ENCODE measurements at regions not wholly inside any gene's neighbourhood (a gene's known extent, or its start where the extent isn't known, plus 50 kb on each side); places are given as distances from the start of the nearest gene placed in this dataset.
"Not testable (repeated sequence)": the region's sequence is repeated elsewhere in the genome, so short reads cannot be mapped to it uniquely, and the experiment has no call there.

DNA sequence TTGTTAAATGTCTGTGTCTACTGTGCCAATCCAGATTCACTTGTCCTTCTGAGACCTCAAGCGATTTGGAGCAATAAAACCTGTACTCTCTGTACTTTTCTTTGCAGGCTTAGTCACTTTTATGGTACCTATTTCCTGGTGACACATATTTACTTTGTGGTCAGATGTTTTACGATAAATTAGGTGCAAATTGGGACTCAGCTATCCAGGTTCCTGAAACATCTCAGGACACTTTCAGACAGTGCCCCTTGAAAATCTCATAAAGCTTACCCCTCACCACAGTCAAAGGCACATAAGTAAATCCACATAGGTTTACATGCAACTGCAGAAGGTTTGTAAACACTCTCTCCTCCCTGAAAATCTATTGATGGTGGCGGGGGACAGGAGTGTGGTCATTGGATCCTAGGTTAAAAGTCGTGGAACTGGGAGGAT, 438.8 kb downstream of the EFNB2 start:
- DNase-seq (ENCODE audit: low read depth): no peak

DNA sequence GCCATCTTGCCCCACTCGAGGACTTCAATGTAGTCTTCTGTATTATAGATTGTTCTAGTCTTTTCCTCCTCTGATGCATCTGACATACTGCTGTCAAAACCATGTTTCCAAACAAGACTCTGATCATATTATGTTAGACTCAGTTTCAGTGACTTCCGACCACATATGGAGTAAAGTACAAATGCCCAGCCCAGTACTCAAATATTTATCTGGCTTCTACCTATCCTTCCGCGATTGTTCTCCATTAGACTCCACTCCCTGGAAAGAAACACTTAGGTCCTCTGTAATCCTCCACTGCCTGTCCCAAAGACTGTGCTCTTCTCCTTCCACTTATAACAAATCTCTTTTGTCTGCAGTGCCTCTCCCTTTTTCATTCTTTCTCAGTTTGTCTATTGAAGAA, 439.5 kb downstream of the EFNB2 start:
- no peak for DNase-seq (ENCODE audit: low read depth)

DNA sequence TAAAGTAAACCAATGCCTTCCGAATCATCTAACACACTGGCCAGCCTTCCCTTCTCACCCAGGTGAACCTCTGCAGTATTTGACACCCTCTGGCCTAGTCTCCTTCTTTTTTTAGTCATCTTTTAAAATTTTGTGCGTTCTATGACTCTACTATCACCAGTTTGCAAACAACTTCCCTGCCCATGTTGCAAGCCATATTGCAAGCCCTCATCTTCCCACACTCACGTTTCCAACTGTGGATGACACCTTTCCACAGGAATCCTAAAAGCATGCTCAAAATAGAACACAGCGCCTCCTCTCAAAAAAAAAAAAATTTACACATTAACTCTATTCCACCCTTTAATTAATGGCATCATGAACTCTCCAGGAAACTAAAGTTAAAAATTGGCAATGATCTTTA, 440.1 kb downstream of the EFNB2 start:
- DNase-seq (ENCODE audit: low read depth): no peak

DNA sequence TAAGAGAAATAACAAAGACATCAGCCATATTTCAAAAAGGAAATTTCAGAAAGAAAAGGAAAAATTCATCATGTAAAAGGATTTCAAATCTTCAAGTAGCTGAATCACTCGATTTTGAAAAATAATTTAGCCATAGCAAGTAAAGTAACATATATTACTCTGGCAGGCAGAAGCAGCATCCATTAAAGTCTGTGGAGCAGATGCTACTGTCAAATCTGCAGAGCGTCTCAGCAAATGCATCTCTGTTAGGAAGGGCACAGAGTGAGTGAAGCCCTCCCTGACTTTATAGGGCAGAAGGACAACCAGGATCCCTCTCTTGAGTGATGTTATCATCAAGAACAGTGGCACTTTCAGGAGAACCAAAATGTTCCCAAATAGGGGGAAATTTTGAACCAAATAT, 445.5 kb downstream of the EFNB2 start:
- no peak for DNase-seq (ENCODE audit: low read depth)

DNA sequence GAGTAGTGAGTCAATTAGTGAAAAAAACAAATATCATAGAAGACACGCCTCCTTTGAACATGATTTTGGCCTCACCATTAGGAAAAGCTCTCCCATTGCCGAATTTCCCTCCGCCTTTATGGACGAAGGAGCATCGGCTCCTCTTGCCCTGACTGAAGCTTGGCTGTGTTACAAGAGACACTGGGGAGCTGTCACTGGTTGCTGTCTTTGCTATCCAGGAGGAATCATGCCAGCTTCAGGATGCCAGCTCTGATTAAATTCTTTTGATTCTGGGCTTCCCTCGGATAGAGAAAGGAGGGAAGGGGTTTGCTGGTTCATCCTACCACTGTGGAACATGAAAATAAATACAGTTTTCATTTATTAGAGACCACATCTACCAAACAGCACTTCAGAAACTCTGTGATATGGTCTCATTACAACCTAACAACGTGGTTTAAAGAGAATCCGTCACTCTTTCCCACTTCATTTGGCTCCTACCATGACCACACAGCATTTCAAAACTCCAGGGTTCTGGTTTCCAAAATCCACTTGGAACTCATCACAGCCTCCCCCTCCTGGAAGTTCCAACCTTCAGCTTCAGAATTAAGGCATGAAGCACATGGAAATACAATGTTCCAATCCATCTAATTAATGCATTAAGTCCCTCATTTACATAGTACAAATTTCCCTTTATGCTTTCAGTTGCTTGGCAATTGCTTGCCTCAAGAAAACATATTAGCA, 446.0 kb downstream of the EFNB2 start:
- DNase-seq (ENCODE audit: low read depth): no peak

DNA sequence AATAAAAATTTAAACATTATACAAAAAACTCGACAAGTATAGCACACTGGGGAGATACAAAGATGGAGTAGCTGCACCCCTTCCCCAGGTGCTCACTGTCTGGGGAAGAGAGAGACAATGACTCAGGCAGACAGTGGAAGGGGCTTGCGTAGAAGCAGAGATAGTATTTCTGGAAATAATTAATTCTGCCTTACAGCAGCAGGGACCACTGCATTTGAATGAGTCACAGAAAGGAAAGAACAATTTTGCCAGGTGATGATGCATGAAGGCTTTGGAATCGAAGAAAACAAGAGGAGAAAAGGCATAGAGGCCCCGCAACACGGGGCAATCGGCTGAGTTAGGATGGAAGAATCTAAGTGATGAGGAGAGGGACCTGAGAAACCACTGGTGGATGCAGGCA, 447.4 kb downstream of the EFNB2 start:
- DNase-seq (ENCODE audit: low read depth): no peak

DNA sequence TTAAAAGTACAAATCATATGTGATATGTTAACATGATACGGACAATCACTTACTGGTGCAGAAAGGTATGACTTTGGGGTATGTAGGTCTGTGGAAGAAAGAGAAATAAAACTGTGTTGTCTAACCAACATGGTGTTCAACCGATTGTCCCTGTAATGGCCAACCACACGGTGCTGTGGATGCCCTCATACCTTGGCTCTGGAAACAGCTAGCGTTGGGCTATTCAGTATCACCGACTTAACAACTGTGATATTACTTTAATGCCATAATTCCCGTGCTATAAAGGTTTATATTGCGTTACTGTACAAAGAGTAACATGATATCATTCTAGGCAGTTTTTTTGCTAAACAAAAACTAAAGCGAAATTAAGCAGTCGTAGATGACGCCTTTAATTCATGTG, 448.3 kb downstream of the EFNB2 start:
- no peak for DNase-seq (ENCODE audit: low read depth)

DNA sequence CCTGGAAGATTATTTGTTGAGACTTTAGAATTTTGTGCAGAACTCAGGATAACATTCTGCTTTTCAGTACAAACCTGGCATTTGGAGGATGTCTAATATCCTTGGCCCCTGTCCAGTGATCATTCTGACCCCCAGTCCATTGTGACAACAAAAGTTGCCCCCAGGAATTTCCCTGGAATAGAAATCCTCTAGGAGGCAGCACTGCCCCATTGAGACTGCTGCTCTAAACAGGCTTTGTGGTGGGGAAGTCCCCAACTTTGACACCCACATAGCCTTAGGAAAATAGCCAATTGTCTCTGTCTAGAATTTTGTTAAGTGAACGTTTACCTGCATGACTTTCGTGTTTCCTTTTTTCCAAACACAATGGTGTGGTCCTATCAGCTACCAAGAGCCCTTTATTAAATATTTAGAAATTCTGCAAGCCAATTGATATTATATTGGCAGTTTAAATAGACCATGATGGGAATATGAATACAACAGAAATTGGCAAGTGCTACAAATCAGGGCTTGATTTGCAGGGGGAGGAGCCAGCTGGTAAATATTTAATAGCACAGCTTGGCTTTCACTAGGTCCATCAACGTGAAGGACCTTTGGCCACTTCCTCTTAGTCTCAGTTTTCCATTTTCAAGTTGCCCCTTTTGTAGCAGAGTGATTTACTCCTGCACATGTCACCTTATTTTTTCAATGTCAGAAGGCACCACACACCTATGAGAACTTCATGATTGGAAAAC, 451.7 kb downstream of the EFNB2 start:
- no peak for DNase-seq (ENCODE audit: low read depth)

DNA sequence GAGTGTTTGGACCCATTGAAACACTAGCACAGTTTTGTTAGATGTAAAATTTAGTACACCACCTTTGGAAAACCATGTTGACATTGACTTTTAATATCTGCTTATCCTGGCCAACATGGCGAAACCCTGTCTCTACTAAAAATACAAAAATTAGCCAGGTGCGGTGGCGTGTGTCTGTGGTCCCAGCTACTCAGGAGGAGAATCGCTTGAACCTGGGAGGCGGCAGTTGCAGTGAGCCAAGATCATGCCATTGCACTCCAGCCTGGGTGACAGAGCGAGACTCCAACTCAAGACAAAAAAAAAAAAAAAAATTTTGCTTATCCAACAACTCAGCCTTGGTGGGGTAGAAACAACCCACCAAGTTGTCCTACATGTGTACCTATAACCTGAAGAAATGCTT, 454.2 kb downstream of the EFNB2 start:
- not testable (repeated sequence) for DNase-seq (ENCODE audit: low read depth)

DNA sequence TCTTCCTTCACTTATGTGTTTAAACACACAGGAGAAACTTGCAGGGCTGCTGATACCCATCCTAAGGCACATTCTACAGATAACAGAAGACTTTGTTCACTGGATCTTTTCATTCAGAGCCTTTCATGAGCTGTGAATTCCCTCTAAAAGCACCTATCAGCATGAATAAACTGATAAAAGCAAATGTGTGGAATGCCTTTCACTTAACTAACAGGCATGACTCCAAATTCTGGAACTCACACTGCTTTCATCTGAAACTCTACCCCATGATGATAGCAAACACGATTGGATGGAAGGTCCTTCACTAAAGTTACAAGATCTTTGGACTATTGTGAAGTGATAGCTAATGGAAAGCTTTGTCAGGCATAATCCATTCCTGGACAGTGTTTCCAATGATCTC, 457.3 kb downstream of the EFNB2 start:
- DNase-seq (ENCODE audit: low read depth): no peak

DNA sequence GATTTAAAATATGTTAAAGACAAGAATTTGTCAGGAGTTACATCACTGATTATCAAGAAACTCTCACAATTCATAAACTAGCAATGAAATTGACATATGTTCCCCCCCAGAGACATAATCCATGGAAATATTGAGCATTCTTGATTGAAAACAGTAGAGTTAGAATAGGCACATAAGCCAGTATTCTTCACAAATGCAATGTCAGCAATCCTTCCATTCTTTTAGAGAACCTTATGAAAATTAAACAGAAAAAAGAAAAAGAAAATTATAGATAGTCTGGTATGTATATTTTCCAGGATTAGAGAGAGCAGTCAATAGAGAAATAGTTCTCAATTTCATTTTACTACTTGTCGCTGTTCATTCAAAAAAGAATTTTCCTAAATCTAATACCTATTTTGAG, 458.4 kb downstream of the EFNB2 start:
- no peak for DNase-seq (ENCODE audit: low read depth)

DNA sequence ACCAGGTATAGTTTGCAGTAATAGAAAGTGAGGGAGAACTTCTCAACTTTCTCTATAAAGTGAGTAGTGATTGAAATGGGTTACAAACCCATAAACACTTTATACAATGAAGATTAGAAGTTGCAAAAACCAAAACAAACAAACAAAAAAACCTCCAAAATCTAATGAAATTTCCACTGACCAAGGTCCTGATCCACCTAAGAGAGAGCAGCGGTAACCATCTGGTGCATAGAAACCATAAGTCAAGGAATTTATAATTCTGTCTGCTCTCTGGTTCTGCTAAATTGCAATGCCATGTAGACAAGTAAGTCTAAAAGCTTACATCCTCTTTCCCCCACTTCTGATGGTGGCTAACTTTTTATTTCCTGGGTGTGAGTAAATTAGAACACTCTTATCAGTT, 463.4 kb downstream of the EFNB2 start:
- DNase-seq (ENCODE audit: low read depth): no peak

DNA sequence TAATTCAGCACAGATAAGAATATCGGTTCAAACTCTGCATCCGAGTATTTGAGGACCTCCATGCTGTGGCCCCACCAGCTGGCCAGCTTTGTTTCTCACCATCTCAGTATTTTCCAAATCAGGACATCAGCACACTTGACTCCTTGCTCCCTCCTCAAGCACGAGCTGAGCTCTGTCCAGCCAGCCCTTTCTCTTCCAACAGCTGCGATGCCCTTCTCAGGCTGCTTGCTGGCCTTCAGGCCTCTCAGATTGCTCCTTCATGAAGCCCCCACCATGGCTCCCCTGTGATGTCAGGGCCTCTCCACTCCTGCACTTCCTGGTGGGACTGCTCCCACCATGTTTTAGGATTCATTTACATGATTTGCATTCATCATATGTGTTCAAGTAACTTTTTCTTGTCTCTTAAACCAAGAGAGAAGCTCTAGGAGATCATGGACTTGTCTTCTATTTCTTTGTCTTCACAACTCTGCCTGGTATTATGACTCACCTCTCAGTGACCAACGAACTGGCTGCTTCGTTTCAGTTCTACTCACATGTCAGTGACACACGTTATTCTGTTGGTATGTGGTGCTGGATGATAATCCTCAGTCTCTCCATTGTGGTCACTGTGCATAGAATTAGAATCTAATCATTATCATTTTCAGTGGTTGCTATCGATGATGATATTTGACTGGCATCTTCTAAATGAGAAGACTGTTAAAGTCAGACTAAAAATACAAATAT, 471.7 kb downstream of the EFNB2 start:
- no peak for DNase-seq (ENCODE audit: low read depth)

DNA sequence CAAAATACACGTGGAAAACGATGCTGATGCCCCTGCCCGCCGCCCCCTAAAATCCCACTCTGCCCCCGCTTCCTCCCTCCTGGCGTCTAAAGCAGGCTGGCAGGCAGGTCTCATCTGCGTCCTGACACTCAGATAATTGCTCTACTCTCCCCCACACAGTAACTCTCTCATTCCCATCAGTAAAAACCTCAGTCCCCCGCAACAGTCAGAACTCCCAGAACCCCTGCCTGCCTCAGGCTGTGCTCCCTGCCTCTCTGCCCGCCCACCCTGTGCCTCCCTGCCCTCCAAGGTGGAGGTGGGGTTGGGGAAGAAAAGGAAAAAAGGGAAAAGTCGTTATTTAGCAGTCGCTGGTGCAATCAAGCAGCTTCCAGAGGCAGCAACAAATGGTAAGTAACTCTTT, 473.7 kb downstream of the EFNB2 start:
- no peak for DNase-seq (ENCODE audit: low read depth)

DNA sequence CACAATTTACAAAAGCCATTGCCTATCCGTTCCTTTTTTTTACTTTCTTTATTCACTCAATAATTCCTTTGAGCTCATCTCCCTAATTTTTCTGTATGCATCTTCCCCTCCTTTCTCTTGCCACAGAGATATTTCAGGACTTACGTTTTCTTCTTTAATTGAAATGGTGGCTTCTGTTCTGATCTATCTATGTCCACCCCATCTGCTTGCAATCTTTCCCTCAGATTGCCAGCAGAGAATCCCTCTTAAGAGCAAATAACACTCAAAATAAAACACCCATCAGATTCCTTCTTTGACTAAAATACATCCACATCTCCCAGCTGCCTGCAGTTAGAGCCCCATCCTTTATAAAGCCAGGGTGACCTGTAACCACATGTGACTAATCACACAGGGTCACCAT, 478.6 kb downstream of the EFNB2 start:
- DNase-seq (ENCODE audit: low read depth): no peak

DNA sequence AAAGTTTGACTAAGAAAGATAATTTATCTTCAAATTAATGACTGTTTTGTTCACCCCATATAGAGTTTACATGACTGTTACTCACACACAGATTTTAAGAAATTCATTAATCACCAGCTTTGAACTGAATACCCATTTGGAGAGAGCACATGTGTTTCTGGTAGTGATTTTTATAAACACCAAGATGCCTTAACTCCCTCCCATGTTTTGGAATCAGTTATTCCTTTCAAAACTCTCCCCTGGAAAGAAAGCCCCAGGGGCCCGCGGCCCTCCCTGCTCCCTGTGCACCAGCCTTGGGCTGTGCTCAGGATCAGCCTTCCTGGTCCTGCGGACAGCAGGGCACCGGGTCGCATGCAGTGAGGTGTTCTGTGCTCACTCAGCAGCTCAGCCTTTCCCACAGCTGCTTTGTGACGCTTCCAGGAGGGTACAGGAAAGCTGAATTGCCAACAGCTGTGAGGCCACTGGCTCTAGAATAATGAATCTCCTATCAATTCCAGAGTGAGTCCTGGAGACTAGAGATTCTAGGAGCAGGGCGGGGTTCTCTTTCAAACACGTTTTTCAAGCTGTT, 483.2 kb downstream of the EFNB2 start:
- no peak for DNase-seq (ENCODE audit: low read depth)

DNA sequence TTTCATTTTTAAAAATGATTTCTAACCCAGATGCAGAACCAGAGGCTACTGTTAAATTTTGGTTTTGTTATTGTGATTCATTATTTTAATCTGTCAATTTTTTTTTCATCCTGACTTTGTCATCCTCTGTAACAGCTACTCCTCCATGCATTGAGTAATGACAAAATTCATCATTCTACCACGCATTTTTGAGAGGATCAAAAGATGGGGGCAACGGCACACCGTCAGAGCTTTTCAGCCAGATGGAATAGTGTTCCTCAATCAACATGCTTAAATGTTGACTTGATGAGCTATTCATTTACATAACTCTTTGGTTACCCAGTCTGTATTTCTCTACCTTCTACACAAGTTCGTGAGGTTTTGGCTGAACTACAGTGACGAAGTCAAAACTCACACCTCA, 486.3 kb downstream of the EFNB2 start:
- no peak for DNase-seq (ENCODE audit: low read depth)

DNA sequence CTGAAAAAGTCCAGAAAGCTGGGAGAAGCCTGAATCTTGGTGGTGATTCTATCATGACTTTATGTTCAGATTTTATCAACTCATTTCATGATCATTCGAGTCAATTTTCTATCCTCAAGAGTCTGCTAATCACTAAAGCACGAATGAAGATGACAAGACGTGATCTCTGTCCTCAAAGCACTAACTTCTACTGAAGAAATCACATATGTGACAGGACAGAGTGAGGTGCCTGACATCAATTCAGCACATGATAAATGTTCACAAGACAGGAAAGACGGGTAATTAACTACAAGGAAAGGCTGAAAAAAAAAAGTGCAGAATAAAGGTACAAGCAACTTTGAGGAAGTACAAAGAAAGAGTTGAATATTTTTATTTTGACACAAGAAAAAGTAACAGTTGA, 487.1 kb downstream of the EFNB2 start:
- DNase-seq (ENCODE audit: low read depth): no peak

DNA sequence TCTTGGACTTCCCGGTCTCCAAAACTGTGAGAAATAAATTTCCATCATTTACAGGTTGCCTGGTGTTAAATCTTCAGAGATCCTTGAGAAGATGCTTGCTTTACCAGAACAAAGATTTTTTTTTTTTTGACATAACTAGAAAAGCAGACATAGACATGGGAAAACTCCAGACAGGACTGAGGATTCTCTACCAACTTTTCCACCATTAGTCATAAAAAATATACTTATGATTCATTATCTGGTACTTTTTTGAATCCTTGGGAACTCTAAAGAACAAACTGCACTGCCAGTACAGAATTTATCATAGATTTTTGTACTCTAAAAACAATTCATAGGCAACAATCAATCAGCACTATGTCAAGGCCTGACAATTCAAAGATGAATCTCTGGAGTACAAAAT, 487.6 kb downstream of the EFNB2 start:
- no peak for DNase-seq (ENCODE audit: low read depth)

DNA sequence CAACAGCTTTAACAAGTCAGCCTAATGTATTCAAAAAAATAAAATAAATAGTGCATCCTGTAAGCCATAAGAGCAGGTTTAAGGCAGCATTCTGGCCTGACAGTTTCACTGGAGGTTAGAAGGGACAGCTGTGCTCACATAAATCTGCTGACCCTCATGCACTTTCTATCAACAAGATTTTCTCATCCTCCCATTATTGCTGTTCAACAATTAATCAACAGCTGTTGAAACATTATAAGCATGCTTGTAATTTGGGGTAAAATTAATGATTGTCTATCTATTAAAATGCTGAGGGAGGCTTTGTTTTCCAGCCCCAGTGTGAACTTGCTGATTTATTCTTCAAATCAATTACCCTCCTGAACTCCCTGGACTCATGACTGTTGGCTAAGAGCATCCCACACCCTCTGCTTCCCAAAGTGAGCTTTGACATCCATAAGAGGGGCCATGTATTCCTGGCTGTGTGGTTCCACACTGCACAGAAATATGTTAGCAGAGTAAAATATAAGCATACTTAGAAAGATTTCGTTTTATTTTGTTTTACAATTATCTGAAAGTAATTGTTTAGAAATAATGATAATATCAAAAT, 492.4 kb downstream of the EFNB2 start:
- no peak for DNase-seq (ENCODE audit: low read depth)

DNA sequence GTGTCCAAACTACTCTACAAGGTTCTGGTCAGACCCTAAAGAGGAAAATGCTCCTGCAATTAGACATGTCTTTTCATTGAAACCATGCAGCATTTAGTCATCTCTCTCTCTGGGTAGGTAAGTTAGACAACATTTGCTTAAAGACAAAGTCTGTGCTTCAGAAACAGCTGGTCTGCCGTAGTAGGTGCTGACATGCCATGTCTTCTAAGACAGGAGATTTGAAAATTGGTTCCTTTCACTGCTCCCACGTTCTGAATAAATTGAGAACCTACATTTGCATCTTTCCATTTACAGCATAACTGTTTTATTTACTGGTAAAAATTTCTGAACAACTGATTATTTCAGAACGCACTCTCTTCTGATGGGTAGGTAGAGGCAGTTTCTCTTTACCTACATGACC, 494.0 kb downstream of the EFNB2 start:
- DNase-seq (ENCODE audit: low read depth): no peak

DNA sequence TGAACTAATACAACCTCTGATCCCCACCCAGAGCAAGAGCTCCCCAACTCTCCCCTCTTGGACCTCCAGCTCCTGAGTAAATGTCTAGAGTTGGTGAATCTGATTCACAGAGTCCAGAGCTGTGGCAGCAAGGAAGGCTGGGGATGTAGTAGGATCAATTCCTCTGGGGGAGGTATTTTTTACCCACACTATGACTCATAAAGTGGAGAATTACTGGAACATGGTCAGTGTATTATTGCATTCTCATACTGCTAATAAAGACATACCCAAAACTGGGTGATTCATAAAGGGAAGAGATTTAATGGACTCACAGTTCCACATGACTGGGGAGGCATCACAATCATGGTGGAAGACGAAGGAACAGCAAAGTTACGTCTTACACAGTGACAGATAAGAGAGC, 496.7 kb downstream of the EFNB2 start:
- no peak for DNase-seq (ENCODE audit: low read depth)

DNA sequence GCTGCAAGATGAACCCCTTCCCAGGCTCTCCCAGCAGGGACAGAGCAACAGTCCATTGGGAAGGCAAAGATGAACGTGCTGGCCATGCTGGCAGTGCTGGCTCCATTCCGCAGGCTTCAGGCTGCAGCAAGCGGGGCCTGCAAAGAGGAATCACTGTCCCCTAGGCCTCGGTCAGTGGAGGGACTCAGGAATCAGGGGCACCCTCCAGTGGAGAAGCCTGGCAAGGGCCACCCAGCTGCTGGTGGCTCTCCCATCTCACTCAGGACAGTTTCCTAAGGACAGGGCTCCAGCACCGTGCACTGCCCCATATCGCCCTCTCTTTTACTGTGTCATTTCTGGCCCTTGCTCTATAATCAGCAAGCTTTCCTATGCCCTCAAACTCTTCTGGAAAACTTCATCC, 498.6 kb downstream of the EFNB2 start:
- no peak for DNase-seq (ENCODE audit: low read depth)

Data from stimulated activated CD8-positive, alpha-beta memory T cell treated with anti-CD3 and anti-CD28 coated beads, Interleukin-4, amount 100 ng/mL, for 24 hours (primary cell).